ENCODE measurements at regions not wholly inside any gene's neighbourhood (a gene's known extent, or its start where the extent isn't known, plus 50 kb on each side); places are given as distances from the start of the nearest gene placed in this dataset.
"Not testable (repeated sequence)": the region's sequence is repeated elsewhere in the genome, so short reads cannot be mapped to it uniquely, and the experiment has no call there.

DNA sequence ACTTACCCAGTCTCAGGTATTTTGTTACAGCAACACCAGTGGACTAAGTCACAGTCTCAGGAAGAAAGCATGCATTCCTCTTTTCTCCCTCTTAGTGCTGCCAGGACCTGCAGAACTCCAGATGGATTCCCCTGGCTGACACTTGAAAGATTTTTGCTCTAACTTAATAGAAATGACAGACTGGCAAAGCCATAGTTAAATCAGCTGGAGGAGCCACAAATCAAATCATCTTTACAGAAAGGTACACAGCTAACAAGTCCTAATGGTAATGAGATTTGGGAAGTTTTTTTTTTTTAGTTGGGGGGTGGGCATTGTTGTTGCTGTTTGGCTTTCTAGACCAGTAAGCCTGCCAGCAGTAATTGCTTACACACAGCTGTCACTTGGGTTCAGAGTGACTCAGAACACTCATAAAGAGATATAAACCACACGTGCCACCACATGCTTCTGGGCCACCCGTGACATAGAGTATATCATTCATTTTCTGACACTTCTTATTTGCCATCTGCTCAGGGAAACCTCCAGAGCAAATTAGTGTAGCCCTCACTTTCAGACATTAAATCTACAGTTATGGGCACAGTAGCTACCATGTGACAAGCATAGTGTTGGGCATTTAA lies 72.4 kb downstream of the FH start:
- DNase-seq (ENCODE audit: low read depth): no peak
- H3K36me3 ChIP-seq (ENCODE audit: control insufficient read depth, insufficient read depth, low read length): no peaks in the 10 kb centered on the region
- H3K4me3 ChIP-seq (ENCODE audit: low read depth, low read length): no peak overlapping the region
- TF ChIP-seq CTCF (IDR thresholded peaks at IDR 0.05; ENCODE audit: insufficient read depth, low read length, poor library complexity, severe bottlenecking): no peak
- H3K27me3 ChIP-seq (ENCODE audit: control insufficient read depth, insufficient read depth, low read length): no peaks in the 10 kb centered on the region

GRCh38 chr1:241444836-241445235 lies 74.7 kb downstream of the FH start:
- Histone ChIP-seq H3K36me3 (ENCODE audit: control insufficient read depth, insufficient read depth, low read length) (no peaks in the 10 kb centered on the region), H3K4me3 (ENCODE audit: low read depth, low read length) (no peak overlapping the region), H3K27me3 (ENCODE audit: control insufficient read depth, insufficient read depth, low read length) (no peaks in the 10 kb centered on the region)
- TF ChIP-seq CTCF (IDR thresholded peaks at IDR 0.05; ENCODE audit: insufficient read depth, low read length, poor library complexity, severe bottlenecking): no peak
- DNase-seq (ENCODE audit: low read depth): no peak

DNA sequence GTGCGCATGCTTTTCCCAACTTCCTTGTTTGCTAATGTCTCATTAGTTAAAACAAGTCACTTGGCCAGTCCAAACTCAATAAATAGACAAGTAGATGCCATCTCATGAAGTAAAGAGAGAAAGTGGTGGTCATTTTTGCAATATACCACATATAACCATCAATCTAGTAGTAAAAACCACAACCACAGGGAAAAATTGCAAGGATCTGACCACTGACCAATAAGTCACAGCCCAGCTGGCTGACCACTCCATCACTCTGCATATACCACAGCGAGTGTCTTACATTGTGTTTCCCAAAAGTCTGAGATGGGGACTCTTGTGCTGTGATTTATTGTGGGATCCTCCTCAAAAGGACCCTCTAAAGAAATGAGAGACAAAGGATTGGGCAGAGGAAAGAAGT lies 76.0 kb downstream of the FH start:
- TF ChIP-seq CTCF (IDR thresholded peaks at IDR 0.05; ENCODE audit: insufficient read depth, low read length, poor library complexity, severe bottlenecking): no peak
- Histone ChIP-seq H3K36me3 (ENCODE audit: control insufficient read depth, insufficient read depth, low read length) (no peaks in the 10 kb centered on the region), H3K27me3 (ENCODE audit: control insufficient read depth, insufficient read depth, low read length) (no peaks in the 10 kb centered on the region), H3K4me3 (ENCODE audit: low read depth, low read length) (no peak overlapping the region)
- no peak for DNase-seq (ENCODE audit: low read depth)

- TF ChIP-seq CTCF (IDR thresholded peaks at IDR 0.05; ENCODE audit: insufficient read depth, low read length, poor library complexity, severe bottlenecking): no peak
- Histone ChIP-seq H3K36me3 (ENCODE audit: control insufficient read depth, insufficient read depth, low read length) (no peaks in the 10 kb centered on the region), H3K4me3 (ENCODE audit: low read depth, low read length) (no peak overlapping the region), H3K27me3 (ENCODE audit: control insufficient read depth, insufficient read depth, low read length) (no peaks in the 10 kb centered on the region)
- no peak for DNase-seq (ENCODE audit: low read depth)
Measured at GRCh38 chr1:241442686-241443085, 76.9 kb downstream of the FH start.

DNA sequence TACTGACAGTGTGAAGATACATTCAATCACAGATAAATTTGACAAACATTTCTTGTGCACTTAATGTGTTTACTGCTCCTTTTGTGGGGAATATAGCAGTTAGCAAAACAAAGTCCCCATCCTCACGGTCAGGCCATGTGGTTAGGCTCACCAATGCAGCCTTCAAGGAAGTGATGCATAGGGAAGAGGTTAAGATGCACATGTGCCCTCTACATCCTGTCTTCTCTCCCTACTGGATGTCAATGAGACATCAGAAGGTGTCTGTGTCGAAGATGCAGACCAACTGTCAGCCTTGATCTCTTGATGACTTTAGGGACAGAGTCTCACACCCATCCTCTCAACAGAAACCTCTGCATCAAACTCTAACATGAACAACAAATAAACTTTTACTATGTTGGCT lies 78.7 kb downstream of the FH start:
- no peak for DNase-seq (ENCODE audit: low read depth)
- Histone ChIP-seq H3K4me3 (ENCODE audit: low read depth, low read length) (no peak overlapping the region), H3K27me3 (ENCODE audit: control insufficient read depth, insufficient read depth, low read length) (no peaks in the 10 kb centered on the region), H3K36me3 (ENCODE audit: control insufficient read depth, insufficient read depth, low read length) (no peaks in the 10 kb centered on the region)
- TF ChIP-seq CTCF (IDR thresholded peaks at IDR 0.05; ENCODE audit: insufficient read depth, low read length, poor library complexity, severe bottlenecking): no peak

DNA sequence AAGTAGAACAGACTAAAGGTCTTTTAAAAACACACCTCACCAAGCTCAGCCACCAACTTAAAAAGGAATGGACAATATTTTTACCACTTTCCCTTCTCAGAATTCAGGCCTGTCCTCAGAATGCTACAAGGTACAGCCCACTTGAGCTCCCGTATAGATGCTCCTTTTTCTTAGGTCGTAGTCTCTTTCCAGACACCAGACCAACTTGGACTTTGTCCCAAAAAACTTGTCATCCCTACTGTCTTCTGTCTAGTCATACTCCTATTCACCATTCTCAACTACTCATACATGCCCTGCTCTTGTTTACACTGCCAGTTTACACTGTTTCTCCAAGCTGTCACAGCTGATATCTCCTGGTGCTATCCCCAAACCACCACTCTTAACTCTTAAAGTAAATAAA lies 80.9 kb downstream of the FH start:
- not testable (repeated sequence) for H3K4me3 ChIP-seq (ENCODE audit: low read depth, low read length); DNase-seq (ENCODE audit: low read depth); H3K27me3 ChIP-seq (ENCODE audit: control insufficient read depth, insufficient read depth, low read length); H3K36me3 ChIP-seq (ENCODE audit: control insufficient read depth, insufficient read depth, low read length)

Measured in kidney epithelial cell (primary cell).